H9 (cell line): ENCODE measurements at regions not wholly inside any gene's neighbourhood (a gene's known extent, or its start where the extent isn't known, plus 50 kb on each side); places are given as distances from the start of the nearest gene placed in this dataset.

Experiments used
- DNase-seq: peaks from one replicate; pipeline ENCODE4 v3.0.0-alpha.2; 2017
- H2AFZ ChIP-seq: one replicate; pipeline ENCODE4 v1.6.1; 2013; ENCODE audit warnings: mild to moderate bottlenecking, low read length, control low read depth, moderate library complexity
- H2AK5ac ChIP-seq: 2 replicates; pipeline ENCODE4 v1.6.1; 2013; ENCODE audit warnings: low read length, control low read depth, mixed read lengths; ENCODE audit not compliant: insufficient read length
- H2BK120ac ChIP-seq: one replicate; pipeline ENCODE4 v1.6.1; 2013; ENCODE audit warnings: low read depth, mild to moderate bottlenecking, low read length, control low read depth, inconsistent platforms; ENCODE audit not compliant: poor library complexity, severe bottlenecking
- H2BK12ac ChIP-seq: 2 replicates; pipeline ENCODE4 v1.6.1; 2013; ENCODE audit warnings: low read length, control low read depth, mixed read lengths, low read depth; ENCODE audit not compliant: insufficient read length
- H2BK15ac ChIP-seq: 2 replicates; pipeline ENCODE4 v1.6.1; 2013; ENCODE audit warnings: low read depth, low read length, control low read depth
- H2BK20ac ChIP-seq: one replicate; pipeline ENCODE4 v1.6.1; 2013; ENCODE audit warnings: low read depth, mild to moderate bottlenecking, low read length, control low read depth, inconsistent platforms; ENCODE audit not compliant: poor library complexity, severe bottlenecking
- H2BK5ac ChIP-seq: 2 replicates; pipeline ENCODE4 v1.6.1; 2013; ENCODE audit warnings: low read length, control low read depth, mixed read lengths; ENCODE audit not compliant: insufficient read length
- H3K14ac ChIP-seq: 2 replicates; pipeline ENCODE4 v1.6.1; 2013; ENCODE audit warnings: low read length, control low read depth; ENCODE audit not compliant: insufficient read depth
- H3K18ac ChIP-seq: 2 replicates; pipeline ENCODE4 v1.6.1; 2013; ENCODE audit warnings: low read depth, mild to moderate bottlenecking, mixed read lengths, low read length, control low read depth; ENCODE audit not compliant: insufficient read length
- H3K23ac ChIP-seq: 2 replicates; pipeline ENCODE4 v1.6.1; 2013; ENCODE audit warnings: low read length, control low read depth, mixed read lengths, low read depth; ENCODE audit not compliant: insufficient read length
- H3K23me2 ChIP-seq: 2 replicates; pipeline ENCODE4 v1.6.1; 2013; ENCODE audit warnings: low read depth, mild to moderate bottlenecking, mixed read lengths, low read length, control low read depth; ENCODE audit not compliant: insufficient read length, poor library complexity, severe bottlenecking
- H3K27ac ChIP-seq: 2 replicates; pipeline ENCODE4 v1.5.1; 2013; ENCODE audit warnings: low read length, control low read depth, mixed read lengths, low read depth; ENCODE audit not compliant: insufficient read length
- H3K27me3 ChIP-seq: 2 replicates; pipeline ENCODE4 v1.6.1; 2013; ENCODE audit warnings: low read length, control low read depth, inconsistent platforms; ENCODE audit not compliant: insufficient read depth
- H3K4ac ChIP-seq: 2 replicates; pipeline ENCODE4 v1.6.1; 2013; ENCODE audit warnings: low read depth, mild to moderate bottlenecking, control low read depth, inconsistent platforms, low read length, moderate library complexity
- H3K4me1 ChIP-seq: 2 replicates; pipeline ENCODE4 v1.6.1; 2013; ENCODE audit warnings: low read length, control low read depth, inconsistent platforms; ENCODE audit not compliant: insufficient read depth
- H3K4me2 ChIP-seq: 2 replicates; pipeline ENCODE4 v1.6.1; 2013; ENCODE audit warnings: low read length, control low read depth, mixed read lengths; ENCODE audit not compliant: insufficient read length, insufficient read depth
- H3K56ac ChIP-seq: 2 replicates; pipeline ENCODE4 v1.6.1; 2013; ENCODE audit warnings: low read depth, mild to moderate bottlenecking, mixed read lengths, low read length, control low read depth; ENCODE audit not compliant: insufficient read length
- H3K79me1 ChIP-seq: 2 replicates; pipeline ENCODE4 v1.6.1; 2013; ENCODE audit warnings: low read depth, mild to moderate bottlenecking, moderate library complexity, low read length, control low read depth, inconsistent platforms; ENCODE audit not compliant: insufficient read depth, poor library complexity, severe bottlenecking
- H3K79me2 ChIP-seq: 2 replicates; pipeline ENCODE4 v1.6.1; 2013; ENCODE audit warnings: low read length, control low read depth, inconsistent platforms; ENCODE audit not compliant: insufficient read depth
- H3K9ac ChIP-seq: 2 replicates; pipeline ENCODE4 v1.6.1; 2013; ENCODE audit warnings: low read length, control low read depth, mixed read lengths; ENCODE audit not compliant: insufficient read length; ENCODE audit errors: extremely low read depth
- H3K9me3 ChIP-seq: one replicate; pipeline ENCODE4 v1.6.1; 2013; ENCODE audit warnings: low read depth, low read length, inconsistent platforms; ENCODE audit not compliant: control insufficient read depth
- H3T11ph ChIP-seq: one replicate; pipeline ENCODE4 v1.6.1; 2013; ENCODE audit warnings: mild to moderate bottlenecking, low read length, control low read depth, inconsistent platforms
- H4K20me1 ChIP-seq: one replicate; pipeline ENCODE4 v1.6.1; 2013; ENCODE audit not compliant: control insufficient read depth, insufficient read length, insufficient read depth
- H4K5ac ChIP-seq: 2 replicates; pipeline ENCODE4 v1.6.1; 2013; ENCODE audit warnings: low read depth, mild to moderate bottlenecking, mixed read lengths, low read length, control low read depth; ENCODE audit not compliant: insufficient read length
- H4K8ac ChIP-seq: replicated peaks from 2 replicates; pipeline ENCODE4 v1.6.1; 2013; ENCODE audit warnings: low read length, control low read depth, mixed read lengths, low read depth; ENCODE audit not compliant: insufficient read length
- H4K91ac ChIP-seq: 2 replicates; pipeline ENCODE4 v1.6.1; 2013; ENCODE audit warnings: low read depth, mild to moderate bottlenecking, moderate library complexity, mixed read lengths, low read length, control low read depth; ENCODE audit not compliant: insufficient read length
- H3K27ac Mint-ChIP-seq, 3 experiments: 2 replicates in 2 of 3; 3 replicates in 1 of 3; pipeline ENCODE4 v1.8.0; 2020 to 2021; ENCODE audit warnings: mixed read lengths in 3 of 3, mild to moderate bottlenecking in 1 of 3, moderate library complexity in 1 of 3
- H3K27me3 Mint-ChIP-seq: 2 replicates; pipeline ENCODE4 v1.8.0; 2021; ENCODE audit warnings: low read depth, mild to moderate bottlenecking, moderate library complexity, mixed read lengths
- H3K36me3 Mint-ChIP-seq, 3 experiments: 2 replicates in 2 of 3; 3 replicates in 1 of 3; pipeline ENCODE4 v1.8.0; 2020 to 2021; ENCODE audit warnings: low read depth in 3 of 3, mixed read lengths in 3 of 3; ENCODE audit not compliant: insufficient read depth in 1 of 3
- H3K4me1 Mint-ChIP-seq, 2 experiments: 2 replicates each; pipeline ENCODE4 v1.8.0; 2020; ENCODE audit warnings: mixed read lengths in 2 of 2
- H3K4me3 Mint-ChIP-seq, 2 experiments: 2 replicates in 1 of 2; 3 replicates in 1 of 2; pipeline ENCODE4 v1.8.0; 2020 to 2021; ENCODE audit warnings: mild to moderate bottlenecking in 2 of 2, mixed read lengths in 2 of 2, moderate library complexity in 1 of 2
- H3K9me3 Mint-ChIP-seq, 2 experiments: 2 replicates in 1 of 2; 3 replicates in 1 of 2; pipeline ENCODE4 v1.8.0; 2020; ENCODE audit warnings: mild to moderate bottlenecking in 2 of 2, mixed read lengths in 2 of 2, moderate library complexity in 1 of 2
- WGBS: extraction: QIAGEN DNeasy Blood & Tissue Kit; methylation state at CpG from one replicate; pipeline ENCODE4 v1.1.7; 2013; ENCODE audit warnings: missing lambda C conversion rate, low lambda C conversion rate, mixed read lengths; ENCODE audit not compliant: insufficient read length; ENCODE audit errors: extremely low coverage; 5-methylcytosine and 5-hydroxymethylcytosine counted together
- TF ChIP-seq, protein P1 (sequence below): fragments of 200-600 bp; sonication (generic); conservative IDR thresholded peaks from 3 replicates; pipeline ENCODE4 v1.8.0; 2021; ENCODE audit warnings: antibody characterized with exemption, mild to moderate bottlenecking

DNA sequence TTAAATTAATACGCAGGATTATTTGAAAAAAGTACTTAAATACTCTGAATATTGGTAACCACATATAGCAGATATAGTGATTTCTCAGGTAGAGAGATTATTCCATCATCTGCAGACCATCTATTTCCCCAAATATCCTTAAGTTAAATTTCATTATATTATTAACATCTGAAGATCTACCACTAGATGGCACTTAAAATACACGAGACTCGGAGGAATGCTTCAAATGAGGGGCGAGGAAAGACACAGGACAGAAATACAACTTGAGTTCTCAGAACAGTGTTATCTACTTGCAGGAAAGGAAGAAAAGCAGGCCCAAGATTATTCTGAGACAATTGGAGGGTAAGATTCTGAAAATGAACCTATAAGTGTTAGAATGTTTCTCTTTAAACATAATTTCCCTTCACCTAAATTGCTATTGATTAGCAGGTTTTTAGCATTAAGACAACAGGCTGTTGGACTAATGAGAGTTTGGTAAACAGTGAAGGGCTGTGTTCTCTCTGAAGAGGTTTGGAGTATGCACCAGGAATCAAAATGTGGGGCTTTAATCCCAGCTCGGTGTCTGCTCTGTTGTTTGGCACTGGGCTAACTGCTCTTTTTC, 76.9 kb upstream of the GCFC2 start:
- Histone ChIP-seq H3K23me2 (no peaks in the 10 kb centered on the region), H3K27ac (no peak overlapping the region), H3K56ac (no peak overlapping the region), H3K4ac (no peak overlapping the region), H3K4me2 (no peak overlapping the region), H2BK20ac (no peak overlapping the region), H3K79me2 (no peaks in the 10 kb centered on the region), H3K27me3 (no peaks in the 10 kb centered on the region), H4K91ac (no peak overlapping the region), H2BK120ac (no peak overlapping the region), H3K9me3 (no peaks in the 10 kb centered on the region), H2AK5ac (no peak overlapping the region), H3K9ac (no peak overlapping the region), H2AFZ (no peak overlapping the region), H3K18ac (no peak overlapping the region), H3K79me1 (no peaks in the 10 kb centered on the region), H3K4me1 (0 out of 2 replicates have a peak, but pooled peaks cover 2% of the 10 kb centered on the region), H3T11ph (no peak overlapping the region), H2BK5ac (no peak overlapping the region), H3K23ac (no peak overlapping the region), H3K14ac (no peak overlapping the region), H4K20me1 (no peaks in the 10 kb centered on the region), H2BK12ac (no peak overlapping the region), H4K5ac (no peak overlapping the region), H2BK15ac (no peak overlapping the region), H4K8ac (no peak overlapping the region)
- H3K27ac Mint-ChIP-seq = no peak overlapping the region
- H3K36me3 Mint-ChIP-seq = no peaks in the 10 kb centered on the region; a peak in 1 of 7 replicates
- DNase-seq = no peak
- H3K27me3 Mint-ChIP-seq = peaks cover 2% of the 10 kb centered on the region
- no peaks in the 10 kb centered on the region; a peak in 1 of 5 replicates for H3K9me3 Mint-ChIP-seq
- H3K4me1 Mint-ChIP-seq = peaks cover 14 to 15% of the 10 kb centered on the region in 2 experiments
- no CpG with 5 or more reads among the region's 5 CpGs for WGBS
- H3K4me3 Mint-ChIP-seq = no peak overlapping the region
- TF ChIP-seq, protein P1, sequence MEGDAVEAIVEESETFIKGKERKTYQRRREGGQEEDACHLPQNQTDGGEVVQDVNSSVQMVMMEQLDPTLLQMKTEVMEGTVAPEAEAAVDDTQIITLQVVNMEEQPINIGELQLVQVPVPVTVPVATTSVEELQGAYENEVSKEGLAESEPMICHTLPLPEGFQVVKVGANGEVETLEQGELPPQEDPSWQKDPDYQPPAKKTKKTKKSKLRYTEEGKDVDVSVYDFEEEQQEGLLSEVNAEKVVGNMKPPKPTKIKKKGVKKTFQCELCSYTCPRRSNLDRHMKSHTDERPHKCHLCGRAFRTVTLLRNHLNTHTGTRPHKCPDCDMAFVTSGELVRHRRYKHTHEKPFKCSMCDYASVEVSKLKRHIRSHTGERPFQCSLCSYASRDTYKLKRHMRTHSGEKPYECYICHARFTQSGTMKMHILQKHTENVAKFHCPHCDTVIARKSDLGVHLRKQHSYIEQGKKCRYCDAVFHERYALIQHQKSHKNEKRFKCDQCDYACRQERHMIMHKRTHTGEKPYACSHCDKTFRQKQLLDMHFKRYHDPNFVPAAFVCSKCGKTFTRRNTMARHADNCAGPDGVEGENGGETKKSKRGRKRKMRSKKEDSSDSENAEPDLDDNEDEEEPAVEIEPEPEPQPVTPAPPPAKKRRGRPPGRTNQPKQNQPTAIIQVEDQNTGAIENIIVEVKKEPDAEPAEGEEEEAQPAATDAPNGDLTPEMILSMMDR = peak; percentile 74
